Posterior vena cava (tissue), 2 donors: ENCODE measurements at regions not wholly inside any gene's neighbourhood (a gene's known extent, or its start where the extent isn't known, plus 50 kb on each side); places are given as distances from the start of the nearest gene placed in this dataset.
A peak's percentile ranks its signal among the peaks of the same experiment; 100 is the strongest.
"Not testable (repeated sequence)": the region's sequence is repeated elsewhere in the genome, so short reads cannot be mapped to it uniquely, and the experiment has no call there.

Experiments used
- DNase-seq: peaks from one replicate; pipeline ENCODE4 v3.0.0-alpha.2; 2020; ENCODE audit warnings: low spot score
- intact Hi-C, 2 donors: fragments of 100-400 bp; cut with DNase I; formaldehyde crosslinking; loops; one replicate each; pipeline versions ENCODE4 v1.14.1 to v1.14.2; 2022 to 2023
- donor health status: DM: yes; HTN: yes; CAD: no.
- donor health status: DM: yes; HTN: yes; CAD: no.

- intact Hi-C loops, DNase-seq: not testable (repeated sequence)
Measured at GRCh38 chr10:47711428-47711827, 52.0 kb downstream of the SYT15B start.

- intact Hi-C loops, DNase-seq: not testable (repeated sequence)
Measured at GRCh38 chr10:47710443-47710842, 52.9 kb downstream of the SYT15B start.

- peak; percentile 92 for DNase-seq
- intact Hi-C loops = not testable (repeated sequence)
Measured at GRCh38 chr10:47705698-47706414, 57.5 kb downstream of the SYT15B start.

GRCh38 chr10:47701285-47701684, 62.1 kb downstream of the SYT15B start:
- intact Hi-C loops, DNase-seq: not testable (repeated sequence)

DNA sequence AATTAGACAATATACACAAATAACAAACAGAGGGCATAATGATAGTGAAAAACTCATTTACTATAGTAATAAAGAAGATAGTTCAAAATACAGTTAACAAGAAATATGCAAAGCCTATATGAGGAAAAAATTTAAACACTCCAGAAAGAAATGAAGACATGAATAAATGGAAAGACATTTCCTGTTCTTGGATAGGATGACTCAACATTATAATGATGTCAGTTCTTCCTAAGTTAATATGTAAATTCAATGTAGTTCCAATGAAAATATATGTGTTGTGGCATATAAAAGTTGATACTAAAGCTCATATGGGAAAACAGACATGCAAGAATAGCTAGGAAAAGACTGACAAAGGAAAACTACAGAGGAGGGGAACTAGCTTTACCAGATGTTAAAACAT, 63.5 kb downstream of the SYT15B start:
- intact Hi-C loops, DNase-seq: not testable (repeated sequence)

DNA sequence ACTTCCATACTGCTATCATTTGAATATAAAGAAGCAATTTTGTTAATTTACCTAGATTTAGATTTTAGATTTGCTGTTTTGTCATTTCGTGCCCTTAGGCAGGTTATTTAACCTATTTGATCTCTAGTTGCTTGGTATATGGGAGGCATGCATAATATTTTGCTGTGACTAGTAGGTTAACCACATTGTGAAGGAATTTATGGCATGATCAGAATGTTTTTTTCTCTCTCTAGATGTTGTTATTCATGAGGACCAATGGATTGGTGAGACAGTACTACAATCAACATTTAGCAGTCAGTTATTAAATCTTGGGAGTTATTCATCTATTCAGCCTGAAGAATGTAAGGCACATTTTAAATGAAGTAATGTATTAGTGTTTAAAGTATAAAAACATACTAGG, 67.2 kb downstream of the SYT15B start:
- DNase-seq, intact Hi-C loops: not testable (repeated sequence)

- intact Hi-C loops, DNase-seq: not testable (repeated sequence)
Measured at GRCh38 chr10:47695149-47695548, 68.2 kb downstream of the SYT15B start.

GRCh38 chr10:47690304-47690703, 73.1 kb downstream of the SYT15B start:
- DNase-seq, intact Hi-C loops: not testable (repeated sequence)

DNA sequence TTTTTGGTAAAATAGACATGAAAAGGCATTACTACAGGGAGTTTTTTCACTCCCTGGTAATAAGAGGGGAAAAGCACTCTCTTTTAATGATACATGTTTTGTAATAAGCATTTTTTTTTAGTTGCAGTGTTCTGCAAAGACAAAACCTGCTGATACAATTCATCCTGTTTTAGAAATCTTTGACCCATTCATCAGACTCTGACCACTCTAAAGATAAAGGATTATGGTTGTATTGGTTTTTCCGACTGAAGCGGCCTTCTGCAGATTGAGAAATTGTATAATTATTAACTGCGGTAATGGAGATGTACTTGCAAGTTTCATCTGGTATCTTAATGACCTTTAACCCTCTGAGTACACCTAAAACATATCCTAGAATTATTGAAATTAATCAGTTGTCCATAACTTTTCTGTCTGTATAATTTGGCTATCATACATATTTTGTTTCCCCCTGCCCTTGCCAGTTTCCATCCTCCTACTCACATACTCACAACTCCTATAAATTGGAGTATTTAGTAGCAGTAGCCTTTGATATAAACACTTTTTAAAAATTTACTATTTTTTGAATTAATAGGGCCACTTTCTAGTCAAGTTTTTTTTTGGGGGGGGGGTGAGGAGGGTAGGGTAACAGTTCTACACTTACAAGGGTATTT, 79.4 kb downstream of the SYT15B start:
- DNase-seq, intact Hi-C loops: not testable (repeated sequence)

DNA sequence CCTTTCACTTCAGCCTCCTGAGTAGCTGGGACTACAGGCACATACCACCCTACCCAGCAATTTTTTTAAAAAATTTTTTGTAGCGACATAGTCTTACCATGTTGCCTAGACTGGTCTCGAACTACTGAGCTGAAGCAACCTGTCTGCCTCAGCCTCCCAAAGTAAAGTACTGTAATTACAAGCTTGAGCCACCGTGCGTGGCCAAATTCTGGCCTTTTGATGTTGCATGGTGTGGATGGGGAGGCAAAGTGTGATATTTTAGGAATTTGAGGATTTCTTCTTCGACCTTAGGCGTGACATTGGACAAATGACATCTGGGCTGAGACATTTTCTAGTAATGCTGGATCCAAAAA, 81.8 kb downstream of the SYT15B start:
- intact Hi-C loops, DNase-seq: not testable (repeated sequence)

- intact Hi-C loops = not testable (repeated sequence)
Measured at GRCh38 chr10:47680848-47681637, 82.3 kb downstream of the SYT15B start.

GRCh38 chr10:47676102-47676501, 87.3 kb downstream of the SYT15B start:
- intact Hi-C loops, DNase-seq: not testable (repeated sequence)

More at GRCh38 chr10:47680848-47681637, 82.3 kb downstream of the SYT15B start:
- DNase-seq = not testable (repeated sequence)

- DNase-seq, intact Hi-C loops: not testable (repeated sequence)
Measured at GRCh38 chr10:47675577-47675976, 87.8 kb downstream of the SYT15B start.

DNA sequence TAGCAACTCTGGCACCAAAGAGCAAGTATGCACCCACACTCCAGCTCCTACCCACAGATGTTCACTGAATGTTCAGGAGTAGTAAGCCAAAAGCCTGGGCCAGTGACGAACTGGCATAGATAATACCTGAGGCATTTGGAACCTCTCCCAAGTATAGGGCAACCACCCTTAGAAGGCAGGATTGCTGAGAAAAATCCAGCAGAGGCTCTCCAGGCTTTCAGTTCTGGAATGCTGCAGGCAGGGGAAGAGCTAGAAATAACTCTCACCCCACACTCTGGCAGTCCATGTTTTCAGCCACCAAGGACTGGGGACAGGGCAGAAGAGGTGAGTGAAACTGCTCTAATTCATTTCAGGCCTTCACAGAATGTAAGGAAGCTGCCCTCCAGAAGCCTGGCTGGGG, 90.3 kb downstream of the SYT15B start:
- intact Hi-C loops, DNase-seq: not testable (repeated sequence)

GRCh38 chr10:47670857-47671256, 92.5 kb downstream of the SYT15B start:
- intact Hi-C loops, DNase-seq: not testable (repeated sequence)

DNA sequence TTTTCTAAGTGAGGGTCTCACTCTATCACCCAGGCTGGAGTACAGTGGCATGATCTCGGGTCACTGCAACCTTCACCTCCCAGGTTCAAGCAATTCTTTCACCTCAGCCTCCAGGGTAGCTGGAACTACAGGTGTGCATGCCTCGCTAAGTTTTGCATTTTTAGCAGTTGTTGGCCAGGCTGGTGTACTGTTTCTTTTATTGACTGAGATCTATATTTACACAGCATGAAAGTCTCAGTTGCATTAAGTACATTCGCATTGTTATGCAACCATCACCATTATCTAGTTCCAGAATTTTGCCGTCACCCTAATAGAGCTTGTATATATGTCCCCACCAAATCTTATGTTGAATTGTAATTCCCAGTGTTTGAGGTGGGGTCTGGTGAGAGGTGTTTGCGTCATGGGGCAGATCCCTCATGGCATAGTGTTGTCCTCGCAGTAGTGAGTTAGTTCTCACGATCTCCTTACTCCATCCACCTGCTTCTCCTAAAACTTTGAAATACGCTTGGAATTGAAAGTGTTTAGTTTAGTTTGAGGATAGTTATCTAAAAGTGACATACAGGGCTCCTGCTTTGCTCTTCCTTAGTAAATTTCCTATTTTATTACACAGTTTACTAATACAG, 101.3 kb downstream of the SYT15B start:
- intact Hi-C loops, DNase-seq: not testable (repeated sequence)

- DNase-seq, intact Hi-C loops: not testable (repeated sequence)
Measured at GRCh38 chr10:47656732-47657131, 106.7 kb downstream of the SYT15B start.

GRCh38 chr10:47654161-47654560, 109.2 kb downstream of the SYT15B start:
- DNase-seq, intact Hi-C loops: not testable (repeated sequence)

- intact Hi-C loops = not testable (repeated sequence)
Measured at GRCh38 chr10:47648594-47648993, 114.8 kb downstream of the SYT15B start.

More at GRCh38 chr10:47648594-47648993, 114.8 kb downstream of the SYT15B start:
- DNase-seq = not testable (repeated sequence)
